Stimulated activated naive CD8-positive, alpha-beta T cell treated with anti-CD3 and anti-CD28 coated beads, Interleukin-15, amount 100 ng/mL, for 72 hours (primary cell): ENCODE measurements at regions not wholly inside any gene's neighbourhood (a gene's known extent, or its start where the extent isn't known, plus 50 kb on each side); places are given as distances from the start of the nearest gene placed in this dataset.

ENCODE experiments used
- ATAC-seq: fragments of 150-1000 bp; cut with Tn5 transposase; 2 replicates; pipeline ENCODE4 v1.10.0; 2021; ENCODE audit warnings: mild to moderate bottlenecking, moderate library complexity
- DNase-seq, 2 donors: peaks; one replicate each; pipeline ENCODE4 v3.0.0; 2021 to 2022
- H3K27ac Mint-ChIP-seq, 2 donors: one replicate each; pipeline ENCODE4 v1.8.0; 2022; ENCODE audit warnings: mild to moderate bottlenecking in 2 of 2, mixed read lengths in 2 of 2, moderate library complexity in 2 of 2
- H3K27me3 Mint-ChIP-seq: one replicate; pipeline ENCODE4 v1.8.0; 2022; ENCODE audit warnings: mixed read lengths
- H3K4me1 Mint-ChIP-seq: one replicate; pipeline ENCODE4 v1.8.0; 2022; ENCODE audit warnings: mild to moderate bottlenecking, mixed read lengths
- H3K4me3 Mint-ChIP-seq, 2 donors: one replicate each; pipeline ENCODE4 v1.8.0; 2022; ENCODE audit warnings: mild to moderate bottlenecking in 2 of 2, mixed read lengths in 2 of 2, moderate library complexity in 1 of 2
- H3K9me3 Mint-ChIP-seq, 2 donors: one replicate each; pipeline ENCODE4 v1.8.0; 2022; ENCODE audit warnings: mixed read lengths in 2 of 2

DNA sequence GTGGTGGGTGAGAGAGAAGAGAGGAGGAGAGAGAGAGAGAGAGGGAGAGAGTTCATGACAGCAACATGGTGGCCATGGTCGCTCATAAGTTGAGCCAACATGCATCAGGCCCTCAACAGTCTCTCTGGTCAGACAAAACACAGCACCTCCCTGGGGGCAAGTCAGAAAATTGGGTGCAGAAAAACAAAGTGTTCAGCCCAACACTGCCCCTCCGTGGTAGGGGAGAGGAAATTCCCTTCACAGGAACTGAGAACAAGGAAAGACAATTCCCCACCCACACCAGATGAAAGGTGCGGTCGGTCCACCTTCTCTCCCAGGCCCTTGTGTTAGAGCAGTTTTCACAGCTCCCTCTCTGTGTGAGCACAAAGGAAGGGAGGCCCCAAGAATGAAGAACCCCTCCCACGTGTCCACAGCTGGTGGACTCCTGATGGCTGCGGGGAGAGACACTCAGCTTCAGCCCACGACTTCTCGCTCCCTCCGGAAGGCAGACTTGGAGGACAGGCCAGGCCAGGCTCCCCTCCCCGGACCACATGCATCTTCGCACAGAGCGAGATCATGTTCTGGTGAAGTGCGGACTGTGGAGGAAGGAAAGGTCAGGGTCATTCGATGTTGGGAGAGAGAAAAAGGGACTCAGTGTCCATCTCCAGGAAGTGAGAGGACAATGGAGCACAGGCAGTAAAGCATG, 181.7 kb downstream of the ANAPC1 start:
- Mint-ChIP-seq H3K27ac (no peak overlapping the region), H3K27me3 (peaks cover 43% of the 10 kb centered on the region), H3K9me3 (no peaks in the 10 kb centered on the region), H3K4me3 (no peak overlapping the region), H3K4me1 (peaks cover 47% of the 10 kb centered on the region)
- DNase-seq, result peak; percentile 31 to 49
- no peak for ATAC-seq

DNA sequence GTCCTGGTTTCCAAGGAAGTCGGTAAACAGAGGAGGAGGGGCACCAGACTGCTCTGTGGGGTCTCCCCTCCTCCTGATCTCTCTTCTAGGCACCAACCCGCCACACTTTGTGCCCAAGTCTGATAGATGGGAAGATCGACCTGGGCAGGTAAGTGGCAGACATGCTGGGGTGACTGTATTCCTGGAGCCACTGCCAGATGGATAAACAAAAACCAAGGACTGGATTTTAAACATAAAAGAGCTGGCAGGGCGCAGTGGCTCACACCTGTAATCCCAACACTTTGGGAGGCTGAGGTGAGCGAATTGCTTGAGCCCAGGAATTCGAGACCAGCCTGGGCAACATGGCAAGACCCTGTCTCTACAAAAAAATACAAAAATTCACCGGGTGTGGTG, 181.2 kb downstream of the ANAPC1 start:
- no peak overlapping the region for H3K4me3 Mint-ChIP-seq
- no peaks in the 10 kb centered on the region for H3K9me3 Mint-ChIP-seq
- peaks cover 47% of the 10 kb centered on the region for H3K4me1 Mint-ChIP-seq
- H3K27ac Mint-ChIP-seq, result no peak overlapping the region
- H3K27me3 Mint-ChIP-seq, result peaks cover 49% of the 10 kb centered on the region
- ATAC-seq (no peak), DNase-seq (no peak)

DNA sequence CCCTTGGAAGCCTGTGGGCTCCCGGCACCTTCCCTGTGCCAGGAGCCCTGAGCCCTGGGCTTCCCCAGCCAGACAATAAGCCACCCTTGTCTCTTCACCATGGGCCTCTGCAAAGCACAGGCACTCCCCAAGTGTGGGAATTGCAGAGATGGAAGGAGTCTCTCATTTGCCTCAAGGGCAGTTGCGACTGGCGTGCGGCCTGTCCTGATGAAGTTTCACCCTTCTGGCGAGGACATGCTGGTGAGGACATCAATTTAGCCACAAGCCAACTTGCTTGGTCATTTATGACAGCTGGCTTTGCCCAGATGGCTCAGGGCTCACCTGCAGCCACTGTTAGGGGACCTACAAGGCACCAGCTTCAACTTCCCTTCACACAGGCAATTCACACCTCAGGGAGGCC, 180.2 kb downstream of the ANAPC1 start:
- no peak overlapping the region for H3K4me3 Mint-ChIP-seq
- H3K4me1 Mint-ChIP-seq, result peaks cover 44% of the 10 kb centered on the region
- ATAC-seq, result no peak

DNA sequence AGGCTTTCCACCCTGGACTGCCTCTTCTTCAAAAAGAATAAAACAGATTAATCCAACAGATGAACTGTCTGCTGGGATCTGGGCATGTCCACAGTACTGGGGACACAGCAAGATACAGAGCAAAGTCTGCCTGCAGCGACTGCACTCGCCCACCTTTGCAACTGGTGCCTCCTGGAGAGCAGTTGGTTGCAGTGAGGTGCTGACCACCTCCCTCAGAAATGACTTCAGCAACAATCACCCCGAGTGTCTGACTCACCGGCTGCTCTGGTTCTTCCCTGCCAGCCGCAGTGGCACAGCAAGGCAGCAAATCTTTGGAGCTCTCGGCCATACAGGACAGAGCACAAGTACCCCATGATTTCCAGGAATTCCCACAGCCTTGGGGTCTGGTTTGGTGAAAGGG, 179.7 kb downstream of the ANAPC1 start:
- no peak overlapping the region for H3K4me3 Mint-ChIP-seq
- H3K9me3 Mint-ChIP-seq, result no peaks in the 10 kb centered on the region
- ATAC-seq (no peak), DNase-seq (peak in 1 of 2 donors; percentile 19)
- peaks cover 50% of the 10 kb centered on the region for H3K27me3 Mint-ChIP-seq
- no peak overlapping the region for H3K27ac Mint-ChIP-seq
- peaks cover 39% of the 10 kb centered on the region for H3K4me1 Mint-ChIP-seq

More for the DNA sequence above, 180.2 kb downstream of the ANAPC1 start:
- DNase-seq, result no peak
- Mint-ChIP-seq H3K27me3 (peaks cover 50% of the 10 kb centered on the region), H3K27ac (no peak overlapping the region), H3K9me3 (no peaks in the 10 kb centered on the region)

DNA sequence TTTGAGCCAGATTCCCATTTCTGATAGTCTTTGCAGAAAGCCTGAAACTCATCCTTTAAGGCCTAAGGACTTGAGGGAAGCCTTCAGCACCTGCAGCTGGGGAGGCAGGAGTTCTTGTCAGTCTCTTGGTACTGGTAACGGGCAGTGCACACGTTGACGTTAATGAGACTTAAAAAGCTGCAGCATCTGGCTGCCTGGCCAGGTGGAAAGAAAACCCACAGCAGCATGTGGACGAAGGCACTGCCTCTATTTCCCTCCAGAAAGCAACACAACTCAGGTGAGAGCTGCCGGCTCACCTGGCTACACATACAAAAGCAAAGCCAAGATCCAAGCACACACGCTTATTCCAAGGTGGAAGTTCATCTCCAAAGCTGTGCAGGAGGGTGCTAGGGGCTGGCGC, 178.8 kb downstream of the ANAPC1 start:
- Mint-ChIP-seq H3K4me1 (peaks cover 36% of the 10 kb centered on the region), H3K27ac (peak overlapping the region; percentile 52 to 83), H3K4me3 (peak overlapping the region in 1 of 2 donors; percentile 36), H3K9me3 (no peaks in the 10 kb centered on the region), H3K27me3 (peaks cover 50% of the 10 kb centered on the region)
- DNase-seq, result no peak
- no peak for ATAC-seq

DNA sequence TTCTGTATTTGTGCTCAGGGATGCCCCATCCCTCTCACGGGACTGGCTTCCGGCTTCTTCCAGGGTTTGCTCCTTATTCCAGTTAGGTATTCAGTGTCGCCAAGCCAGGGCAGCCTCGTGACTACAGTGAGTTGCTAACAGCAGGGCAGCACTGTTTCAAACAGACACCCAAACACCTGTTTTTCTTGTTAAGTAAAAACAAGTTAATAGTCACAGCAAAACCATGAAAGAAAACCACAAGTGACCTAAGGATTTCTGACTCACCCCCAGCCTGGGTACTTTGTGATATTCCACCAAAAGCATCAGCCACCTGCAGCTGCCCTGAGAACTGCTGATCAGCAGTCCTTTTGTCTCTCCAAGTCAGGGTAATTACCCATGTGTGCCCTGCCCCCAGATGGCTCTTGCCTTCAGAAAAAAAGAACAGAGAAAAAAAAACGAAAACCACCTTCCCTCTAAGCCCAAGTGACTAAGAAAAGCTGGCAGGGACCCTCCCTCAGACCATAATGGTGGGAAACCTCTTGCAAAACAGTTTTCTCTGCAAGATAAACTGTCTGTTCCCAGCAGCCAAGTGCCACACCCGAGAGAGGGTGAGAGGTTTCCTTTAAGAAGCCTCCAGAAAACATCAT, 178.2 kb downstream of the ANAPC1 start:
- Mint-ChIP-seq H3K9me3 (no peaks in the 10 kb centered on the region), H3K27ac (peak overlapping the region; percentile 23 to 83), H3K27me3 (peaks cover 50% of the 10 kb centered on the region), H3K4me1 (peaks cover 36% of the 10 kb centered on the region), H3K4me3 (peak overlapping the region; percentile 33 to 36)
- ATAC-seq, result peak; percentile 94
- peak; percentile 55 to 70 for DNase-seq

DNA sequence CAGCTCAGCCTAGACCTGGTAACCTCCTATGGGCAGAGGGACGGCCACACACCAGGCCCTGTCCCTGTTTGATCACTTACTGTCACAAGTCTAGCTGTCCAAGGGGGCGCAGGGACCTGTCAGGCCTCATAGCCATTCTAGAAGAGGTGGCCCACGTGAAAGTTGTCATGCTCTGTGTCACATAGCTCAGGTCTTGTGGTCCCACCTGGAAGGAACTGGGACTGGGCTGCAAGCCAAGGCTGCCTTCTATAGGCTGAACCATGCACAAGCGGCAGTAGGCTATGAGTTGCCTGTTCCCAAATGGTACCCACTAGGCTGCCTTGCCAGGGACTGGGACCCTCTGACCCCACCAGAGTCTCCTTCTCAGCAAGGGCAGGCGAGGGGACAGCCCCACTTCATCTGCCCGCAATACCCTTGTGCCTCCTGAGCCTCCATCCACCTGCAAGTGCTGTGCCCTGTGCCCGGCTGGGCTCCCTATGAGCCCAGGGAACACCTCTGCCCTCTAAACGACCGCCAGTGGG, 177.5 kb downstream of the ANAPC1 start:
- Mint-ChIP-seq H3K9me3 (no peaks in the 10 kb centered on the region), H3K27ac (no peak overlapping the region), H3K4me1 (peaks cover 34% of the 10 kb centered on the region), H3K27me3 (peaks cover 47% of the 10 kb centered on the region), H3K4me3 (no peak overlapping the region)
- DNase-seq (no peak), ATAC-seq (no peak)

DNA sequence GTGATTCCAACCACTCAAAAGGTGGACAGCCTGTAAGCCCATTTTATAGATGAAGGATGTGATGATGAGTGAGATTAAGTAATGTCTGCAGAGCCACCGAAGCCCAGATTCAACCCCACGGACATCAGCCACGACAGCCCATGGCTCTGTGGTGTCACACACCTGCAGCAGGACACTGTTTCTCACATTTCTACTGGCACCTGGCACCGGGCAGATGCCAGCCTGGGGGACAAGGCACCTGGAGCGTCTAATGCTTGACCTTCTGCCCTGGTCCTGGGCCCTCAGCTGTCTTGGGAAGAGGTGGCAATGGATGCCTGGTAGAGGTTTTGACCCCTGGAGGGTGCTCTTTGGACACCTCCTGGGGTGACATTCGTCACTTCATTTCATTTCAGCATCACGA, 176.3 kb downstream of the ANAPC1 start:
- peaks cover 0 to 7% of the 10 kb centered on the region in 2 donors for H3K9me3 Mint-ChIP-seq
- peaks cover 44% of the 10 kb centered on the region for H3K27me3 Mint-ChIP-seq
- H3K27ac Mint-ChIP-seq, result no peak overlapping the region
- no peak overlapping the region for H3K4me3 Mint-ChIP-seq
- no peak for ATAC-seq
- DNase-seq, result no peak
- peaks cover 23% of the 10 kb centered on the region for H3K4me1 Mint-ChIP-seq

DNA sequence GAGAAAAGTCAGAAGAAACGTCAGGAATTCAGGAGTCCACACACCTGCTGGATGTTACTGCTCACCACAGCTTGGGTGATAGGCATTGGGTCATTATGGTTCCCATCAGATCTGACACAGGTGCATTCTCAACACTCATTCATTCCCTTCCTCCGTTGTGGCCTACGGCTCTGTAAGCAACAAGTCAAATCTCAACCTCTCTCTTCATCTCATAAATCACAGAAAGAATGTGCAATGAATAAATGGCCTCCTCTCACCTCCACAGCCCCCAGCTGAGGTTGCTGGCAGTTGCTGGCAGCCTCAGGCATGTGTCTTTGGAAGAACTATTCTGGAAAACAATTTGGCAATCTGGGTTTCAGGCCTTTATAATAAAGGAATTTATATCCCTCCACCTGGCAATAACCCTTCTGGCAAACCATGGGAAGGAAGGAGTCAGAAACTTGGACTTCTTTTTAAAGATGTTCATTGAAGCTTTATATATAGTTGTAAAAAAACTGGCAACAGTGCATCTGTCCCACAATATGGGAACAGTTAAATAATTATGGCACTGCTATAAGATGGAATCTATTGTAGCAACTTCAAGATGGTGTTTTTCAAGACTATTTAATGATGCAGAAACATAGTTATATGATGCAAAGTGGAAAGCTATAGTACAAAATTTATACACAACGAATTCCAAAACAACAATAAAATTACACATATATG, 175.4 kb downstream of the ANAPC1 start:
- ATAC-seq (no peak), DNase-seq (no peak)
- peaks cover 23% of the 10 kb centered on the region for H3K4me1 Mint-ChIP-seq
- H3K4me3 Mint-ChIP-seq, result no peak overlapping the region
- H3K27ac Mint-ChIP-seq, result no peak overlapping the region
- peaks cover 0 to 7% of the 10 kb centered on the region in 2 donors for H3K9me3 Mint-ChIP-seq
- peaks cover 34% of the 10 kb centered on the region for H3K27me3 Mint-ChIP-seq

DNA sequence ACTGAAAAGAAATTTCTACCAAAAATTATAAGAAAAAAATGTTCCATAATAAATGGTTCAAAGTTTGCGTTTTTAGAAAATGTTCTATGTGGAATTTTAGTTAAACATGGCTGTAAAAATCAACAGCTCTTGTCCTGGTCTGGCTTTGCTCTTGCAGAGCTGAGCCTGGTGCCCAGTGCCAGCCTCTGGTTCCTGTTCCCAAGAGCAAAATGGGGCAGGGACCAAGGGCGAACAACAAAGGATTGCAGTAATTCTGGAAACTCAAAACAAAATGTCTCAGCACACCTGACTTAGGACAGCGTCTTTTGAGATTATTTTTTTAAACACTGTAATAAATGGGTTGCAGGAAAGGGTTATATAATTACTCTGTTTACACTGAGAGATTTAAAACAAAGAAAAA, 174.7 kb downstream of the ANAPC1 start:
- ATAC-seq (no peak), DNase-seq (no peak)
- Mint-ChIP-seq H3K9me3 (peaks cover 0 to 7% of the 10 kb centered on the region in 2 donors), H3K4me3 (no peak overlapping the region), H3K4me1 (peaks cover 23% of the 10 kb centered on the region), H3K27me3 (peaks cover 27% of the 10 kb centered on the region), H3K27ac (no peak overlapping the region)

DNA sequence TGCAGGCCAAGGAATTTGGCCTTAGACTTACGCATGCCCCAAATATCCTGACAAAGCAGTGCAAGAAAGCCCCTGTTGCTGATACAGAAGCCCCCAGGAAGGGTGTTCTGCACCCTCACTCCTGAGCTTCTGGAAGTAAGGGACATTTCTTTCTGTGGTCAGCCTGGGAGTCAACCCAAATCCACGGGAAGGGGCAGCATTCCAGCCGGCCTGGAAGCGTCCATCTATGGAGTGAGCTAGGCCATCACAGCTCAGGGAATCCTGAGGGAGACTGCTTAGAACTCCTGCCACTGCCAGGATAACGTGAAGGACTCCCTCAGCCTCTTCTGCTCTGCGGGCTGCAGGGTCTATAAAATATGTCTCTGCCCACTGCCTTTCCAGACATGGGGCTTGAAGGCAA, 173.9 kb downstream of the ANAPC1 start:
- Mint-ChIP-seq H3K27me3 (peaks cover 27% of the 10 kb centered on the region), H3K27ac (no peak overlapping the region), H3K4me1 (peaks cover 20% of the 10 kb centered on the region), H3K4me3 (no peak overlapping the region), H3K9me3 (peaks cover 0 to 7% of the 10 kb centered on the region in 2 donors)
- DNase-seq (no peak), ATAC-seq (no peak)

DNA sequence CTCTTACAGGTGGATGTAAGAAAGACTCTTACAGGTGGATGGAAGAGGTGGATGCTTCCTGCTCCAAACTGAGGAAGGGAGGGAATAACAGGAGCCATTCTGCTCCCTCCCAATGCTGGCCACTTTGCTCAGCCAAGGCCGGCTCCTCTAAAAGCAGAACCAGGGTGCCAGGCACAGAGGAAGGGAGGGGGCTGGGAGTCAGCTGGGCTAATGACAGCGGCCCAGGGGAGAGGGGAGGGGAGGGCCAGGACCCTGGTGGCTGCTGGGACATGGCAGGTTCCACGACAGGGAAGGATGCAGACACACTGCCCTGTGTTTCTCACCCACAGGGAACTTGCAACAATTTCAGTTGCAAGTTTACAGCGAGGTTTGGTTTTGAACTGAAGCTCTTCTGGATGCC, 173.4 kb downstream of the ANAPC1 start:
- DNase-seq (no peak), ATAC-seq (no peak)
- Mint-ChIP-seq H3K9me3 (peaks cover 0 to 7% of the 10 kb centered on the region in 2 donors), H3K27ac (no peak overlapping the region), H3K4me3 (no peak overlapping the region), H3K4me1 (peaks cover 15% of the 10 kb centered on the region), H3K27me3 (peaks cover 27% of the 10 kb centered on the region)

DNA sequence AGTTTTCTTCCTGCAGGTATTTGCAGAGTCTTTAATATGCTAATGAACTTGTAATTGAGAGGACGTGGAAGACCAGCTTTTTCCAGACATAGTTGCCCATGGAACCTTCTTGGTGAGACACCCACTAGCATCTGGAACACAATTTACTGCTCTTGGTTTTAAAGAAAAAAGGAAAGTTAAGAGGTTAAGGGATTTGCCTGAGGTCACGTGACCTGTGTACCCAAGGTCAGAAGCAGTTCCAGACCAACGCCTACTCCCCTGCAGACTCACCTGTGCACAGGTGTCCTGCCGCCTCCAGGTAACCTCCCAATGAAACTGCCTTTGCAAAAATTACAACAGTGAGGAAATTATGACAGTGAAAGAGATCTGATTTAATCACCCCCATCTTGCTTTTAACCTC, 172.7 kb downstream of the ANAPC1 start:
- ATAC-seq, result no peak
- Mint-ChIP-seq H3K9me3 (peaks cover 0 to 7% of the 10 kb centered on the region in 2 donors), H3K27me3 (peaks cover 27% of the 10 kb centered on the region), H3K4me1 (peaks cover 8% of the 10 kb centered on the region), H3K4me3 (no peak overlapping the region), H3K27ac (no peak overlapping the region)
- no peak for DNase-seq

DNA sequence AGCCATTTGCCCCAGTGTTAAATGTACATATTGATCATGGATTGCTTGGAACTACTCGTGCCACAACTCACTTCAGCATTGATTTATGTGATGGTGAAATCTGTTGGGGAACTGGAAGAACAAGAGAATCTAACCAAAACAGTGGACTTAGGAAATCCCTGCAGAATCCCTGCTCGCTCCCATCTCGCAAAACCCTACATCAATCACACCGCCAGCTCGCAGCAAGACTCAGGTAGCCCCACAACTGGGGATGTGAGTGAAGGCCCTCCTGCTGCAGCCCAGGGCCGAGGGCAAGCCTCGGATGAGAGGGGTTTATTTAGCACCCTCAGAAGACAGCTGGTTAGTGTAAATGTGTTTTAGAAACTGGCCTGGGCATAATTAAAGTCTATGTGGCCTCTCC, 171.6 kb downstream of the ANAPC1 start:
- peaks cover 18% of the 10 kb centered on the region for H3K27me3 Mint-ChIP-seq
- H3K27ac Mint-ChIP-seq, result no peak overlapping the region
- no peak for DNase-seq
- no peak overlapping the region for H3K4me3 Mint-ChIP-seq
- H3K9me3 Mint-ChIP-seq, result peaks cover 0 to 7% of the 10 kb centered on the region in 2 donors
- ATAC-seq, result no peak
- no peaks in the 10 kb centered on the region for H3K4me1 Mint-ChIP-seq

DNA sequence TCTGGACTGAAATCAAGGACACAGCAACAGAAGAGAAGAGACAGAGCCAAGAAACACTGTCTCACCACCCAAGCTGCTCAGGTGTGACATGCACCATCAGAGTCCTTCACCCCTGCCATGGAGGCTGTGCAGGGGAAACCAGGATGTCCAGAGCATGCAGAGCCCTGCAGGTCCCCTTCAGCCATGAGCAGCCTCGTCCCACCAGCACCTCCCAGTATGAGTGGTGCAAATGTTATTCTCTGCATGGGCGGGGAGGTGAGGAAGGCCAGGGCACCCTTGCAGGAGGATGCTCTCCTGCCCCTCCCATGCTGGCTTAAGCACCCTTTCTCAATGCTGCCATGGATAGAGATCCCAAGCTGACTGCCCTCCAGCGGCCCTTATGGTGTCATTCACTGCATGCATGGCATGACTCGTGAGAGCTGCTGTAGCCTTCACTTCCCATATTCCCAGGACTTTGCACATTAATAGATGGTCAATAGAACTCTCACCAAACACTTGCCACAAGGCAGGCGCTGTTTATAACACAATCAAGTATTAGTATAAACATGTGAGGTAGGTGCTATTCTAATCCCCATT, 171.0 kb downstream of the ANAPC1 start:
- Mint-ChIP-seq H3K9me3 (peaks cover 0 to 7% of the 10 kb centered on the region in 2 donors), H3K27me3 (peaks cover 12% of the 10 kb centered on the region), H3K4me1 (no peaks in the 10 kb centered on the region), H3K27ac (no peak overlapping the region), H3K4me3 (no peak overlapping the region)
- ATAC-seq, result no peak
- no peak for DNase-seq
